K562 (cell line): ENCODE measurements at regions not wholly inside any gene's neighbourhood (a gene's known extent, or its start where the extent isn't known, plus 50 kb on each side); places are given as distances from the start of the nearest gene placed in this dataset.

ENCODE experiments used
- ATAC-seq: fragments of 200-7000 bp; cut with Tn5 transposase; 3 replicates; pipeline ENCODE4 v1.9.1; 2020; ENCODE audit warnings: moderate library complexity
- BruUV-seq: library from RNA; stranded (reverse); fragments of 400-500 nt; replicated peaks from 2 replicates; lab custom pipeline; 2021; lab: Mats Ljungman, UMichigan
- CTCF ChIA-PET: fragments of 300-600 bp; formaldehyde crosslinking; extraction: SDS; loops from one replicate; lab custom pipeline; 2021; ENCODE audit warnings: low intra/inter-chr PET ratio; lab: Yijun Ruan, JAX
- POLR2A ChIA-PET: fragments of 300-600, 350-650 bp; sonication (Branson Sonifier 250); formaldehyde crosslinking; extraction: SDS; loops from one replicate; lab custom pipeline; 2021; ENCODE audit warnings: antibody characterized with exemption, inconsistent platforms; lab: Yijun Ruan, JAX
- DNase-seq, 4 experiments: peaks; one replicate each; pipeline versions ENCODE4 v3.0.0 to v3.0.0-alpha.2; 2011 to 2018; ENCODE audit warnings: low spot score in 3 of 4, mixed read lengths in 3 of 4; ENCODE audit errors: extremely low read depth in 1 of 4
- FAIRE-seq: peaks from 2 replicates; lab custom pipeline; 2011; peaks lifted over from hg19 to GRCh38; lab: Jason Lieb, UNC
- H2AFZ ChIP-seq: 2 replicates; pipeline ENCODE4 v1.6.0; 2011; ENCODE audit warnings: low read depth, low read length, control low read depth, inconsistent platforms
- H3K27ac ChIP-seq: fragments of 200-600 bp; 3 replicates; pipeline ENCODE4 v1.8.0; 2011; ENCODE audit warnings: low read depth, mild to moderate bottlenecking, control low read depth, inconsistent platforms, low read length, moderate library complexity, mixed read lengths; ENCODE audit errors: extremely low read depth
- H3K27me3 ChIP-seq, 2 experiments: fragments of 300-600 bp in 1 of 2; 2 replicates in 1 of 2; 3 replicates in 1 of 2; pipeline versions ENCODE4 v1.6.0 to v1.8.0; 2011; ENCODE audit warnings: inconsistent platforms in 2 of 2, low read length in 2 of 2, mild to moderate bottlenecking in 1 of 2, mixed read lengths in 1 of 2, moderate library complexity in 1 of 2; ENCODE audit not compliant: control insufficient read depth in 2 of 2, insufficient read depth in 2 of 2
- H3K36me3 ChIP-seq: fragments of 300-600 bp; 3 replicates; pipeline ENCODE4 v1.8.0; 2011; ENCODE audit warnings: mild to moderate bottlenecking, low read length, inconsistent platforms; ENCODE audit not compliant: control insufficient read depth, insufficient read depth
- H3K4me1 ChIP-seq, 2 experiments: fragments of 200-600 bp in 1 of 2; replicated peaks in 1 of 2; 2 replicates in 1 of 2; 3 replicates in 1 of 2; pipeline versions ENCODE4 v1.5.1 to v1.8.0; 2011; ENCODE audit warnings: inconsistent platforms in 2 of 2, low read length in 2 of 2, mild to moderate bottlenecking in 1 of 2, mixed read lengths in 1 of 2, moderate library complexity in 1 of 2; ENCODE audit not compliant: control insufficient read depth in 2 of 2, insufficient read depth in 2 of 2
- H3K4me2 ChIP-seq: 2 replicates; pipeline ENCODE4 v1.6.1; 2011; ENCODE audit warnings: low read length, control low read depth, inconsistent platforms, mixed read lengths; ENCODE audit not compliant: insufficient read depth
- H3K4me3 ChIP-seq: fragments of 200-600 bp; sonication (generic), shearing (Covaris generic); 2 replicates; pipeline ENCODE4 v1.5.1; 2016; ENCODE audit warnings: control low read depth, inconsistent platforms
- H3K79me2 ChIP-seq: fragments of 200-600 bp; 3 replicates; pipeline ENCODE4 v1.8.0; 2011; ENCODE audit warnings: low read length, inconsistent platforms; ENCODE audit not compliant: control insufficient read depth, insufficient read depth
- H3K9ac ChIP-seq, 2 experiments: 2 replicates each; pipeline versions ENCODE4 v1.6.0 to v1.6.1; 2011; ENCODE audit warnings: low read depth in 2 of 2, low read length in 2 of 2, control low read depth in 1 of 2, inconsistent platforms in 1 of 2, mild to moderate bottlenecking in 1 of 2, mixed read lengths in 1 of 2; ENCODE audit not compliant: insufficient read depth in 1 of 2
- H3K9me1 ChIP-seq: one replicate; pipeline ENCODE4 v1.6.0; 2011; ENCODE audit warnings: inconsistent platforms, mild to moderate bottlenecking, low read length, moderate library complexity; ENCODE audit not compliant: control insufficient read depth, insufficient read depth
- H3K9me3 ChIP-seq: replicated peaks from 2 replicates; pipeline ENCODE4 v1.5.1; 2011; ENCODE audit warnings: low read depth, low read length, inconsistent platforms; ENCODE audit not compliant: control insufficient read depth, insufficient read depth
- H4K20me1 ChIP-seq: replicated peaks from 2 replicates; pipeline ENCODE4 v1.6.1; 2011; ENCODE audit warnings: low read length, inconsistent platforms, mixed read lengths; ENCODE audit not compliant: control insufficient read depth, insufficient read depth
- CAMTA2 ChIP-seq: fragments of 250-450 bp; sonication (Bioruptor Pico); conservative IDR thresholded peaks from 2 replicates; pipeline ENCODE4 v1.5.1; 2022
- EP400 ChIP-seq: fragments of 450-650 bp; IDR thresholded peaks from 2 replicates; pipeline ENCODE4 v1.6.1; 2017; ENCODE audit warnings: antibody characterized with exemption, mild to moderate bottlenecking, moderate library complexity
- FOSL1 ChIP-seq: fragments of 200-800 bp; sonication (Bioruptor generic); conservative IDR thresholded peaks from 2 replicates; pipeline ENCODE4 v1.6.1; 2016; ENCODE audit warnings: missing genetic modification characterization, missing compliant biosample characterization
- GMEB1 ChIP-seq: fragments of 250-450 bp; sonication (Bioruptor Pico); IDR thresholded peaks from 2 replicates; pipeline ENCODE4 v1.4.0; 2020; ENCODE audit warnings: mild to moderate bottlenecking
- HMGN3 ChIP-seq: IDR thresholded peaks from 2 replicates; pipeline ENCODE4 v1.6.1; 2011; ENCODE audit warnings: borderline replicate concordance, low read depth, mild to moderate bottlenecking, mixed read lengths, low read length; ENCODE audit not compliant: insufficient read length; ENCODE audit errors: extremely low read depth
- NR1H2 ChIP-seq: sonication (generic); formaldehyde crosslinking; IDR thresholded peaks from 2 replicates; pipeline ENCODE4 v1.4.0; 2020; ENCODE audit warnings: mild to moderate bottlenecking, missing genetic modification reagents
- SNAPC5 ChIP-seq: fragments of 250-450 bp; sonication (Bioruptor Pico); IDR thresholded peaks from 2 replicates; pipeline ENCODE4 v1.8.0; 2021; ENCODE audit warnings: moderate library complexity, mild to moderate bottlenecking, inconsistent platforms
- TRIM25 ChIP-seq: fragments of 450-650 bp; IDR thresholded peaks from 2 replicates; pipeline ENCODE4 v1.7.0; 2016; ENCODE audit warnings: borderline replicate concordance
- TRIM28 ChIP-seq: fragments of 450-650 bp; IDR thresholded peaks from 2 replicates; pipeline ENCODE4 v1.6.1; 2017
- ZNF311 ChIP-seq: fragments of 250-450 bp; sonication (Bioruptor Pico); IDR thresholded peaks from 2 replicates; pipeline ENCODE4 v1.4.0; 2020; ENCODE audit warnings: mild to moderate bottlenecking, moderate library complexity
- ZNF395 ChIP-seq: fragments of 200-800 bp; sonication (Bioruptor generic); IDR thresholded peaks from 2 replicates; pipeline ENCODE4 v1.6.1; 2017; ENCODE audit warnings: missing genetic modification characterization, missing compliant biosample characterization
- ZNF449 ChIP-seq: fragments of 250-450 bp; sonication (Bioruptor Pico); IDR thresholded peaks from 2 replicates; pipeline ENCODE4 v1.8.0; 2022; ENCODE audit warnings: moderate library complexity, mild to moderate bottlenecking, inconsistent platforms
- ZNF77 ChIP-seq: fragments of 250-450 bp; sonication (Bioruptor Pico); IDR thresholded peaks from 2 replicates; pipeline ENCODE4 v1.5.0; 2020
- WGBS: fragments of 100-300 bp; shearing (Covaris generic); methylation state at CpG from one replicate; pipeline ENCODE4 v1.1.6; 2016; ENCODE audit warnings: low coverage, mixed read lengths; ENCODE audit not compliant: insufficient coverage; ENCODE audit errors: missing lambda C conversion rate; 5-methylcytosine and 5-hydroxymethylcytosine counted together
- in situ Hi-C: fragments of 300-500 bp; cut with MboI; formaldehyde crosslinking; loops from 4 replicates; pipeline ENCODE4 v1.15.0; 2018; ENCODE audit warnings: inconsistent platforms, mixed read lengths
- intact Hi-C: fragments of 100-400 bp; cut with micrococcal nuclease; formaldehyde crosslinking; loops from 2 replicates; pipeline ENCODE4 v1.14.2; 2022

DNA sequence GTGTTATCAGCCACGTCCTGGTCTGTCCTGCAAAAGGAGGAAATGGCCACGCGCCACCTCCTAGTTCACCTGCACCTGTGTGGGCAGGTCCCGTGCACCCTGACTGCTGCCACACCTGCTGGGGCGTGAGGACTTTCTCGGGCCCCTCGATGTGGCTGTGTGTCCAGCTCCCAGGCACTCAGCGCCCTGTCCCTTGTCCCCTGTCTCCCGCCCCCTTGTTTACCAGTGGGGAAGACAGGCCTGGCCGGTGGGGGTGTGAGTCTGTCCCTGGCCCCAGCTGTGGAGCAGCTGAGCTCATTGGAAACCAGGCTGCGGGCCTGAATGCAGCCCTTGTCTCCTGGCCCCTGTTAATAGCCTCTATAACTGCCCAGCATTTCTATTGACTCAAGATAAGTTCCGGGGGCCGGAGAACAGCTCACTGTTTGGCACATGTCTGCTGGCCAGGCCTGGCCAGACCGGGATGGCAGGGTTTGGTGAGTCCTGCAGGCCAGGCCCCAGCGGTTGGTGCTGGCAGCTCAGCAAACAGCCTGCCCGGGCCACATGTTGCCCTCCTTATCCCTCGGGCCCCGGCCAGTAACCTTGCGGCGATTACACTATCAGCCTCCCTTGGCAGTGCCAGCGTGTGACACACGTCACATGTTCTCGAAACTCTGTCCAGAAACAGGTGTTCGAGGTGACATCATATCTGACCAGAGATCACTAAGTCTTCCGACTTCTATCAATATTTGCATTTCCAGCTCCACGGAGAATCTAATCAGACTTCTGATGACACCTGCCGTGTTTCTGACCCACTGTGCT is 52.1 kb downstream of the FOXL3 start (continued):
- no peak for TF ChIP-seq ZNF449 (CRISPR knock-in tag)
- no peak for TF ChIP-seq ZNF77
- TF ChIP-seq TRIM28: no peak
- no peak for TF ChIP-seq ZNF311 (CRISPR knock-in tag)
- TF ChIP-seq EP400: no peak
- no peak for TF ChIP-seq FOSL1 (tag)
- TF ChIP-seq, all 486 proteins: peak for 0

DNA sequence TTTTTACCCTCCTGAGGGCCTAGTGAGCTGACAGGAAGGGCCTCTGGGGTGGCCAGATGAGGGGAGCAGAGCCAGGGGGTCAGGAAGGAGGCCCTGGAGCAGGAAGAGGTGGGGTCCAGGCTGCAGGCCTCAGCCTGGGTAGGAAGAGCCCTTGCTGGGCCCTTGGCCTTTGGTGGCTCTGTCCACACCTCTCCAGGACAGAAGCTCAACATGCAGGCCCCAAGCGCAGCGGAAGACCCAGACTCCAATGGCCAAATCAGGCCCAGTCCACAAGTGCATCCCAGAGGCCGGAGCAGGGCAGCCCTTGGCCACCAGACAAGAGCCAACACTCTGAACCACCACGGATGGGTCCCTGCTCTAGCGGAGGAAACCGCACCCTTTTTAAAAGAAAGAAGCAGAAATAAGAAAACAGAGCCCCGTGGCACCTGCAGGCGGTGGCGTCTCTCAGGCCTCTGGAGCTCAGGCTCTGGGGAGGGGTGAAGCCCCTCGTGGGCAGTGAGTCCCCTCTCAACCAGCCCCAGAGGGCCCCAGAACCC is 52.8 kb downstream of the FOXL3 start:
- intact Hi-C loops: no loop called here
- no peak for TF ChIP-seq SNAPC5 (CRISPR knock-in tag)
- no peak for TF ChIP-seq TRIM25
- no peak for TF ChIP-seq GMEB1 (CRISPR knock-in tag)
- TF ChIP-seq CAMTA2 (CRISPR knock-in tag): no peak
- no peak for TF ChIP-seq ZNF395
- TF ChIP-seq HMGN3: no peak
- no peak for TF ChIP-seq NR1H2 (CRISPR knock-in tag)

More for the DNA sequence above, 52.8 kb downstream of the FOXL3 start:
- POLR2A ChIA-PET: no interaction called here
- H3K36me3 ChIP-seq: no peaks in the 10 kb centered on the region
- peak; percentile 23; the same call in 2 of the 3 replicates for ATAC-seq
- no peaks in the 10 kb centered on the region for H3K79me2 ChIP-seq
- peaks cover 31 to 55% of the 10 kb centered on the region in 2 experiments for H3K27me3 ChIP-seq
- no peak for DNase-seq
- H3K9me1 ChIP-seq: peaks cover 5% of the 10 kb centered on the region
- H3K9me3 ChIP-seq: no peaks in the 10 kb centered on the region
- no peak overlapping the region for H3K27ac ChIP-seq
- peaks cover 11 to 49% of the 10 kb centered on the region in 2 experiments; a peak in 4 of 5 replicates for H3K4me1 ChIP-seq
- peak overlapping the region; percentile 56; the same call in 1 of the 2 replicates for H2AFZ ChIP-seq
- no peak overlapping the region for H3K4me3 ChIP-seq
- WGBS: 35% methylated on average over 10 of the region's 10 CpGs
- in situ Hi-C loops: no loop called here
- H3K9ac ChIP-seq: peak overlapping the region in 1 of 2 experiments; percentile 65; a peak in 2 of 4 replicates
- no TSS peak for BruUV-seq
- 0 out of 2 replicates have a peak, but pooled peaks cover 14% of the 10 kb centered on the region for H4K20me1 ChIP-seq
- H3K4me2 ChIP-seq: no peak overlapping the region; the same call in 1 of the 2 replicates
- CTCF ChIA-PET: no interaction called here
- FAIRE-seq: no peak
